H9 (cell line): ENCODE measurements at regions not wholly inside any gene's neighbourhood (a gene's known extent, or its start where the extent isn't known, plus 50 kb on each side); places are given as distances from the start of the nearest gene placed in this dataset.

ENCODE experiments used
- DNase-seq: peaks from one replicate; pipeline ENCODE4 v3.0.0-alpha.2; 2017
- H2AFZ ChIP-seq: one replicate; pipeline ENCODE4 v1.6.1; 2013; ENCODE audit warnings: mild to moderate bottlenecking, low read length, control low read depth, moderate library complexity
- H2AK5ac ChIP-seq: 2 replicates; pipeline ENCODE4 v1.6.1; 2013; ENCODE audit warnings: low read length, control low read depth, mixed read lengths; ENCODE audit not compliant: insufficient read length
- H2BK120ac ChIP-seq: one replicate; pipeline ENCODE4 v1.6.1; 2013; ENCODE audit warnings: low read depth, mild to moderate bottlenecking, low read length, control low read depth, inconsistent platforms; ENCODE audit not compliant: poor library complexity, severe bottlenecking
- H2BK12ac ChIP-seq: 2 replicates; pipeline ENCODE4 v1.6.1; 2013; ENCODE audit warnings: low read length, control low read depth, mixed read lengths, low read depth; ENCODE audit not compliant: insufficient read length
- H2BK15ac ChIP-seq: 2 replicates; pipeline ENCODE4 v1.6.1; 2013; ENCODE audit warnings: low read depth, low read length, control low read depth
- H2BK20ac ChIP-seq: one replicate; pipeline ENCODE4 v1.6.1; 2013; ENCODE audit warnings: low read depth, mild to moderate bottlenecking, low read length, control low read depth, inconsistent platforms; ENCODE audit not compliant: poor library complexity, severe bottlenecking
- H2BK5ac ChIP-seq: 2 replicates; pipeline ENCODE4 v1.6.1; 2013; ENCODE audit warnings: low read length, control low read depth, mixed read lengths; ENCODE audit not compliant: insufficient read length
- H3K14ac ChIP-seq: 2 replicates; pipeline ENCODE4 v1.6.1; 2013; ENCODE audit warnings: low read length, control low read depth; ENCODE audit not compliant: insufficient read depth
- H3K18ac ChIP-seq: 2 replicates; pipeline ENCODE4 v1.6.1; 2013; ENCODE audit warnings: low read depth, mild to moderate bottlenecking, mixed read lengths, low read length, control low read depth; ENCODE audit not compliant: insufficient read length
- H3K23ac ChIP-seq: 2 replicates; pipeline ENCODE4 v1.6.1; 2013; ENCODE audit warnings: low read length, control low read depth, mixed read lengths, low read depth; ENCODE audit not compliant: insufficient read length
- H3K23me2 ChIP-seq: 2 replicates; pipeline ENCODE4 v1.6.1; 2013; ENCODE audit warnings: low read depth, mild to moderate bottlenecking, mixed read lengths, low read length, control low read depth; ENCODE audit not compliant: insufficient read length, poor library complexity, severe bottlenecking
- H3K27ac ChIP-seq: 2 replicates; pipeline ENCODE4 v1.5.1; 2013; ENCODE audit warnings: low read length, control low read depth, mixed read lengths, low read depth; ENCODE audit not compliant: insufficient read length
- H3K27me3 ChIP-seq: 2 replicates; pipeline ENCODE4 v1.6.1; 2013; ENCODE audit warnings: low read length, control low read depth, inconsistent platforms; ENCODE audit not compliant: insufficient read depth
- H3K4ac ChIP-seq: 2 replicates; pipeline ENCODE4 v1.6.1; 2013; ENCODE audit warnings: low read depth, mild to moderate bottlenecking, control low read depth, inconsistent platforms, low read length, moderate library complexity
- H3K4me1 ChIP-seq: 2 replicates; pipeline ENCODE4 v1.6.1; 2013; ENCODE audit warnings: low read length, control low read depth, inconsistent platforms; ENCODE audit not compliant: insufficient read depth
- H3K4me2 ChIP-seq: 2 replicates; pipeline ENCODE4 v1.6.1; 2013; ENCODE audit warnings: low read length, control low read depth, mixed read lengths; ENCODE audit not compliant: insufficient read length, insufficient read depth
- H3K56ac ChIP-seq: 2 replicates; pipeline ENCODE4 v1.6.1; 2013; ENCODE audit warnings: low read depth, mild to moderate bottlenecking, mixed read lengths, low read length, control low read depth; ENCODE audit not compliant: insufficient read length
- H3K79me1 ChIP-seq: 2 replicates; pipeline ENCODE4 v1.6.1; 2013; ENCODE audit warnings: low read depth, mild to moderate bottlenecking, moderate library complexity, low read length, control low read depth, inconsistent platforms; ENCODE audit not compliant: insufficient read depth, poor library complexity, severe bottlenecking
- H3K79me2 ChIP-seq: 2 replicates; pipeline ENCODE4 v1.6.1; 2013; ENCODE audit warnings: low read length, control low read depth, inconsistent platforms; ENCODE audit not compliant: insufficient read depth
- H3K9ac ChIP-seq: 2 replicates; pipeline ENCODE4 v1.6.1; 2013; ENCODE audit warnings: low read length, control low read depth, mixed read lengths; ENCODE audit not compliant: insufficient read length; ENCODE audit errors: extremely low read depth
- H3K9me3 ChIP-seq: one replicate; pipeline ENCODE4 v1.6.1; 2013; ENCODE audit warnings: low read depth, low read length, inconsistent platforms; ENCODE audit not compliant: control insufficient read depth
- H3T11ph ChIP-seq: one replicate; pipeline ENCODE4 v1.6.1; 2013; ENCODE audit warnings: mild to moderate bottlenecking, low read length, control low read depth, inconsistent platforms
- H4K20me1 ChIP-seq: one replicate; pipeline ENCODE4 v1.6.1; 2013; ENCODE audit not compliant: control insufficient read depth, insufficient read length, insufficient read depth
- H4K5ac ChIP-seq: 2 replicates; pipeline ENCODE4 v1.6.1; 2013; ENCODE audit warnings: low read depth, mild to moderate bottlenecking, mixed read lengths, low read length, control low read depth; ENCODE audit not compliant: insufficient read length
- H4K8ac ChIP-seq: replicated peaks from 2 replicates; pipeline ENCODE4 v1.6.1; 2013; ENCODE audit warnings: low read length, control low read depth, mixed read lengths, low read depth; ENCODE audit not compliant: insufficient read length
- H4K91ac ChIP-seq: 2 replicates; pipeline ENCODE4 v1.6.1; 2013; ENCODE audit warnings: low read depth, mild to moderate bottlenecking, moderate library complexity, mixed read lengths, low read length, control low read depth; ENCODE audit not compliant: insufficient read length
- H3K27ac Mint-ChIP-seq, 3 experiments: 2 replicates in 2 of 3; 3 replicates in 1 of 3; pipeline ENCODE4 v1.8.0; 2020 to 2021; ENCODE audit warnings: mixed read lengths in 3 of 3, mild to moderate bottlenecking in 1 of 3, moderate library complexity in 1 of 3
- H3K27me3 Mint-ChIP-seq: 2 replicates; pipeline ENCODE4 v1.8.0; 2021; ENCODE audit warnings: low read depth, mild to moderate bottlenecking, moderate library complexity, mixed read lengths
- H3K36me3 Mint-ChIP-seq, 3 experiments: 2 replicates in 2 of 3; 3 replicates in 1 of 3; pipeline ENCODE4 v1.8.0; 2020 to 2021; ENCODE audit warnings: low read depth in 3 of 3, mixed read lengths in 3 of 3; ENCODE audit not compliant: insufficient read depth in 1 of 3
- H3K4me1 Mint-ChIP-seq, 2 experiments: 2 replicates each; pipeline ENCODE4 v1.8.0; 2020; ENCODE audit warnings: mixed read lengths in 2 of 2
- H3K4me3 Mint-ChIP-seq, 2 experiments: 2 replicates in 1 of 2; 3 replicates in 1 of 2; pipeline ENCODE4 v1.8.0; 2020 to 2021; ENCODE audit warnings: mild to moderate bottlenecking in 2 of 2, mixed read lengths in 2 of 2, moderate library complexity in 1 of 2
- H3K9me3 Mint-ChIP-seq, 2 experiments: 2 replicates in 1 of 2; 3 replicates in 1 of 2; pipeline ENCODE4 v1.8.0; 2020; ENCODE audit warnings: mild to moderate bottlenecking in 2 of 2, mixed read lengths in 2 of 2, moderate library complexity in 1 of 2
- WGBS: extraction: QIAGEN DNeasy Blood & Tissue Kit; methylation state at CpG from one replicate; pipeline ENCODE4 v1.1.7; 2013; ENCODE audit warnings: missing lambda C conversion rate, low lambda C conversion rate, mixed read lengths; ENCODE audit not compliant: insufficient read length; ENCODE audit errors: extremely low coverage; 5-methylcytosine and 5-hydroxymethylcytosine counted together
- TF ChIP-seq, protein P1 (sequence below): fragments of 200-600 bp; sonication (generic); conservative IDR thresholded peaks from 3 replicates; pipeline ENCODE4 v1.8.0; 2021; ENCODE audit warnings: antibody characterized with exemption, mild to moderate bottlenecking

- H3K4ac ChIP-seq: no peak overlapping the region
- Mint-ChIP-seq H3K36me3 (no peaks in the 10 kb centered on the region; a peak in 3 of 7 replicates), H3K4me3 (no peak overlapping the region), H3K27ac (no peak overlapping the region), H3K9me3 (peaks cover 0 to 3% of the 10 kb centered on the region in 2 experiments; a peak in 3 of 5 replicates), H3K4me1 (no peaks in the 10 kb centered on the region), H3K27me3 (no peaks in the 10 kb centered on the region)
- no peaks in the 10 kb centered on the region for H4K20me1 ChIP-seq
- H3K56ac ChIP-seq: no peak overlapping the region
- H4K8ac ChIP-seq: no peak overlapping the region
- H2BK5ac ChIP-seq: no peak overlapping the region
- TF ChIP-seq, protein P1, sequence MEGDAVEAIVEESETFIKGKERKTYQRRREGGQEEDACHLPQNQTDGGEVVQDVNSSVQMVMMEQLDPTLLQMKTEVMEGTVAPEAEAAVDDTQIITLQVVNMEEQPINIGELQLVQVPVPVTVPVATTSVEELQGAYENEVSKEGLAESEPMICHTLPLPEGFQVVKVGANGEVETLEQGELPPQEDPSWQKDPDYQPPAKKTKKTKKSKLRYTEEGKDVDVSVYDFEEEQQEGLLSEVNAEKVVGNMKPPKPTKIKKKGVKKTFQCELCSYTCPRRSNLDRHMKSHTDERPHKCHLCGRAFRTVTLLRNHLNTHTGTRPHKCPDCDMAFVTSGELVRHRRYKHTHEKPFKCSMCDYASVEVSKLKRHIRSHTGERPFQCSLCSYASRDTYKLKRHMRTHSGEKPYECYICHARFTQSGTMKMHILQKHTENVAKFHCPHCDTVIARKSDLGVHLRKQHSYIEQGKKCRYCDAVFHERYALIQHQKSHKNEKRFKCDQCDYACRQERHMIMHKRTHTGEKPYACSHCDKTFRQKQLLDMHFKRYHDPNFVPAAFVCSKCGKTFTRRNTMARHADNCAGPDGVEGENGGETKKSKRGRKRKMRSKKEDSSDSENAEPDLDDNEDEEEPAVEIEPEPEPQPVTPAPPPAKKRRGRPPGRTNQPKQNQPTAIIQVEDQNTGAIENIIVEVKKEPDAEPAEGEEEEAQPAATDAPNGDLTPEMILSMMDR: no peak
- H4K5ac ChIP-seq: no peak overlapping the region
- no peaks in the 10 kb centered on the region for H3K4me1 ChIP-seq
- H3K27me3 ChIP-seq: no peaks in the 10 kb centered on the region; the same call in 1 of the 2 replicates
- no peaks in the 10 kb centered on the region for H3K23me2 ChIP-seq
- no peak overlapping the region for H2BK15ac ChIP-seq
- no peak overlapping the region for H2AFZ ChIP-seq
- no peak overlapping the region for H2BK12ac ChIP-seq
- H4K91ac ChIP-seq: no peak overlapping the region
- H3K79me2 ChIP-seq: no peaks in the 10 kb centered on the region
- H3K14ac ChIP-seq: no peak overlapping the region
- H3K9ac ChIP-seq: no peak overlapping the region
- no peak overlapping the region for H3K23ac ChIP-seq
- H3K9me3 ChIP-seq: no peaks in the 10 kb centered on the region
- H3K18ac ChIP-seq: no peak overlapping the region
- no peak overlapping the region for H2BK120ac ChIP-seq
- H2AK5ac ChIP-seq: no peak overlapping the region
- H3K79me1 ChIP-seq: no peaks in the 10 kb centered on the region
- no peak overlapping the region for H3K4me2 ChIP-seq
- no peak overlapping the region for H3K27ac ChIP-seq
- no peak for DNase-seq
- WGBS: no CpG with 5 or more reads among the region's 2 CpGs
- no peak overlapping the region for H2BK20ac ChIP-seq
- H3T11ph ChIP-seq: no peak overlapping the region
Measured at GRCh38 chr2:75932996-75933395, 222.3 kb upstream of the GCFC2 start.
